ENCODE measurements at regions not wholly inside any gene's neighbourhood (a gene's known extent, or its start where the extent isn't known, plus 50 kb on each side); places are given as distances from the start of the nearest gene placed in this dataset.

- Histone ChIP-seq H3K4me3 (no peak overlapping the region), H3K27me3 (no peaks in the 10 kb centered on the region), H3K27ac (no peak overlapping the region), H3K9me3 (no peaks in the 10 kb centered on the region), H3K36me3 (no peaks in the 10 kb centered on the region), H3K4me1 (no peaks in the 10 kb centered on the region)
- DNase-seq, result no peak
- WGBS, 2 donors, result 61 to 65% methylated on average over 5 of the region's 5 CpGs
- ATAC-seq (ENCODE audit: low FRiP score in 2 of 2), result no peak
- no peak for TF ChIP-seq CTCF (IDR thresholded peaks at IDR 0.05)
- TF ChIP-seq EP300 (IDR thresholded peaks at IDR 0.05), result no peak
- TF ChIP-seq POLR2A (IDR thresholded peaks at IDR 0.05), result no peak
These were observed 132.3 kb downstream of the DKK1 start for GRCh38 chr10:52446391-52446790.

GRCh38 chr10:52447931-52448353 is 133.9 kb downstream of the DKK1 start:
- DNase-seq (no peak), ATAC-seq (ENCODE audit: low FRiP score in 2 of 2) (no peak)
- H3K4me3 ChIP-seq, result no peak overlapping the region
- H3K36me3 ChIP-seq, result no peaks in the 10 kb centered on the region
- TF ChIP-seq POLR2AphosphoS5 (IDR thresholded peaks at IDR 0.05) (no peak), CTCF (IDR thresholded peaks at IDR 0.05) (no peak), POLR2A (IDR thresholded peaks at IDR 0.05) (no peak), EP300 (IDR thresholded peaks at IDR 0.05) (no peak)
- no peak overlapping the region for H3K27ac ChIP-seq
- no peaks in the 10 kb centered on the region for H3K27me3 ChIP-seq
- no peaks in the 10 kb centered on the region for H3K4me1 ChIP-seq
- H3K9me3 ChIP-seq, result no peaks in the 10 kb centered on the region

DNA sequence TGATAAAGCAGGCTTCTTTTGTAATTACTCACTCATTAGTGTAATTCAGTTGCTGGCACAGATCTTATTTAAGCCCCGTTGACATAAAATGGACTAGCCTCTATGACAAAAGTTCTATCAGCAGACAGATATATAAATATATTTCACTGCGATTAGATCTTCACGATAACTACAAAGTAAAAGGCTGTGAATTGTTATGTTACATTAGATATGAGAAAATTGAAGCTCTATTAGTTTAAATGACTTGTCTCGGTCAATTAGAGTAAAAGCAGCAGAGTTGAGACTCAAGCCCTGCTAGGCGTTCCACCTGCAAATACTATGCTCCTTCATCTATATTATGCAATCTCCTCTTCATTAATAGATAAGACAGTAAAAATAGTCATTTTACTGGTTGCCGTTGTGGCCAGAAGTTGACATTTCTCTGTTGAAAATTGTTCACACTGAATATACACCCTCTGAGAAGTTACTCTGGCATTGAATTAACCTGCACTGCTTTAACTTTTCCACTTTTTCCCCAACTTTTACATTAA is 136.7 kb downstream of the DKK1 start:
- no peak overlapping the region for H3K4me3 ChIP-seq
- H3K27me3 ChIP-seq, result no peaks in the 10 kb centered on the region
- WGBS, 2 donors, result 81 to 89% methylated on average over 6 of the region's 6 CpGs
- no peak for TF ChIP-seq POLR2AphosphoS5 (IDR thresholded peaks at IDR 0.05)
- TF ChIP-seq CTCF (IDR thresholded peaks at IDR 0.05), result no peak
- no peak for TF ChIP-seq POLR2A (IDR thresholded peaks at IDR 0.05)
- no peak for TF ChIP-seq EP300 (IDR thresholded peaks at IDR 0.05)
- no peaks in the 10 kb centered on the region for H3K4me1 ChIP-seq
- ATAC-seq (ENCODE audit: low FRiP score in 2 of 2) (no peak), DNase-seq (no peak)
- no peak overlapping the region for H3K27ac ChIP-seq
- no peaks in the 10 kb centered on the region for H3K9me3 ChIP-seq
- no peaks in the 10 kb centered on the region for H3K36me3 ChIP-seq

DNA sequence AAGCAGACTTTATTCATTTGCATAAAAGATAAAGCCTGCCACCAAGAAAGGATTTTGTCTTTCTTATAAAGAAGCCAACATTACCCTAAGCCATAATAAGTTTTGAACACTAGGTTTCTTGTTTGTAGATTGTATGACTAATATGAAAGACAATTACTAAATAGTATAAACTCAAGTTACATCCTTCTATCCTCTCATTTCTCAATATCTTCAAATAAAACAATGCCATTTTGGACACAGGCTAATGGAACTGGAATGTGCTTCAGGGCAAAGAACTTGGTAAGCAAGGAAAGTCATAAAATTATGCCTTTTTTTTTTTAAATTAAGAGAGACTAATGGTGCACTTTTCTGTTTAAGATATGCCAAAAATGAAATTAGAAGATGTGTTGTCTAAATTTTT is 137.7 kb downstream of the DKK1 start:
- no peak for ATAC-seq (ENCODE audit: low FRiP score in 2 of 2)
- H3K27me3 ChIP-seq, result no peaks in the 10 kb centered on the region
- H3K27ac ChIP-seq, result no peak overlapping the region
- H3K9me3 ChIP-seq, result no peaks in the 10 kb centered on the region
- no peak for DNase-seq
- no peaks in the 10 kb centered on the region for H3K36me3 ChIP-seq
- no peak overlapping the region for H3K4me3 ChIP-seq
- TF ChIP-seq EP300 (IDR thresholded peaks at IDR 0.05) (no peak), POLR2A (IDR thresholded peaks at IDR 0.05) (no peak), CTCF (IDR thresholded peaks at IDR 0.05) (no peak)
- H3K4me1 ChIP-seq, result no peaks in the 10 kb centered on the region

DNA sequence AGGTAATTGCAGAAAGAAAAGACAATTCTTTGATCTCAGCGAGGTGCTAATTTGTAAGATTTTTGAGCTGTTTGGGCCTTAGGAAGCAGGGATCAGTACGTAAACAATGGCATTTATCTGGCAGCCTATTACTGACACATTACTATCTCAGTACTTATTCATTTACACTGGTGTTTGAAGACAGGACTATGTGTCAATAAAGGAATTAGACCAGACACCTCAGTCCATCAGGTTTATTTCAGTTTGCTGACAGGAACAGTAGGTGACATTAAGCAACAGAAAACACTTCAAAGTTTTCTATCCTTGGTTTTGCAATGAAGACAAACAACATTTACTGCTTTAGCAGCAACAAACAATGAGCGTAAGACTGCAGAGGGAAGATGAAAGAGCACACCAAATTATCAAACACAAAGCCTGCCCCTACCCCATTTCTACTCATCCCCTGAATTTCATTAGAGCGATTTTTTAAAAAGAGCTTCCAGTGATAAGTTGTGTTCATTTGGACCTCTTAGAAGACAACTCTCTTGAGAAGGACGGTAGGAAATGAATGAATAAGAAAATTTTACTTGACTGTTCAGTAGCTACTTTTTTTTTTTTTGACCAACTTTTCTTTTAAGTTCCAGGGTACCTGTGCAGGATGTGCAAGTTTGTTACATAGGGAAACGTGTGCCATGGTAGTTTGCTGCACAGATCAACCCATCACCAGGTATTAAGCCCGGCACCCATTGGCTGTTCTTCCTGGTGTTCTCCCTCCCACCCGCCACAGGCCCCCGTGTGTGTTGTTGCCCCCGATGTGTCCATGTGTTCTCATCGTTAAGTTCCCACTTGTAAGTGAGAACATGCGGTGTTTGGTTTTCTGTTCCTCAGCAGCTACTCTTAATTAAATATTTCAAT is 138.8 kb downstream of the DKK1 start:
- WGBS, 2 donors, result 52 to 66% methylated on average over 12 of the region's 12 CpGs
- H3K36me3 ChIP-seq, result no peaks in the 10 kb centered on the region
- H3K27me3 ChIP-seq, result no peaks in the 10 kb centered on the region
- no peaks in the 10 kb centered on the region for H3K9me3 ChIP-seq
- no peak overlapping the region for H3K4me3 ChIP-seq
- ATAC-seq (ENCODE audit: low FRiP score in 2 of 2), result no peak
- no peak overlapping the region for H3K27ac ChIP-seq
- H3K4me1 ChIP-seq, result no peaks in the 10 kb centered on the region
- no peak for DNase-seq
- TF ChIP-seq CTCF (IDR thresholded peaks at IDR 0.05), result no peak
- no peak for TF ChIP-seq EP300 (IDR thresholded peaks at IDR 0.05)
- TF ChIP-seq POLR2AphosphoS5 (IDR thresholded peaks at IDR 0.05), result no peak
- no peak for TF ChIP-seq POLR2A (IDR thresholded peaks at IDR 0.05)

All from upper lobe of left lung (tissue), 6 donors.